Suprapubic skin (tissue), 4 donors: ENCODE measurements at regions not wholly inside any gene's neighbourhood (a gene's known extent, or its start where the extent isn't known, plus 50 kb on each side); places are given as distances from the start of the nearest gene placed in this dataset.
A peak's percentile ranks its signal among the peaks of the same experiment; 100 is the strongest.

ENCODE experiments used
- CTCF ChIP-seq, 2 donors: fragments of 200-600 bp in 1 of 2; fragments of 450-650 bp in 1 of 2; sonication (generic) in 1 of 2; IDR thresholded peaks; one replicate each; pipeline ENCODE4 v1.5.1; 2016 to 2019; ENCODE audit warnings: antibody characterized with exemption in 2 of 2, mild to moderate bottlenecking in 1 of 2, moderate library complexity in 1 of 2
- POLR2A ChIP-seq, 2 donors: fragments of 450-650 bp; IDR thresholded peaks; one replicate each; pipeline ENCODE4 v1.6.1; 2017; ENCODE audit warnings: antibody characterized with exemption in 2 of 2, mild to moderate bottlenecking in 2 of 2, moderate library complexity in 2 of 2
- POLR2AphosphoS5 ChIP-seq, 3 donors: sonication (generic); formaldehyde crosslinking; IDR thresholded peaks; one replicate each; pipeline ENCODE4 v1.6.1; 2017; ENCODE audit warnings: antibody characterized with exemption in 3 of 3

- TF ChIP-seq CTCF (IDR thresholded peaks at IDR 0.05) (peak in 1 of 2 donors; percentile 66), POLR2A (IDR thresholded peaks at IDR 0.05) (no peak), POLR2AphosphoS5 (IDR thresholded peaks at IDR 0.05) (no peak)
Measured at GRCh38 chr18:7452331-7452730, 114.8 kb upstream of the PTPRM start.
